GM21825 (cell line): ENCODE measurements at regions not wholly inside any gene's neighbourhood (a gene's known extent, or its start where the extent isn't known, plus 50 kb on each side); places are given as distances from the start of the nearest gene placed in this dataset.
"Not testable (repeated sequence)": the region's sequence is repeated elsewhere in the genome, so short reads cannot be mapped to it uniquely, and the experiment has no call there.

Experiments used
- ATAC-seq: cut with Tn5 transposase; IDR thresholded peaks from one replicate; pipeline ENCODE4 v1.9.1; 2021; ENCODE audit warnings: mild to moderate bottlenecking, moderate library complexity; ENCODE audit not compliant: unreplicated experiment

- no peak for ATAC-seq
These were observed 162.8 kb upstream of the SVIL start for GRCh38 chr10:29797616-29798015.

- no peak for ATAC-seq
These were observed 161.1 kb upstream of the SVIL start for GRCh38 chr10:29795850-29796249.

- ATAC-seq: no peak
These were observed 160.2 kb upstream of the SVIL start for GRCh38 chr10:29794776-29795611.

- ATAC-seq: no peak
These were observed 157.0 kb upstream of the SVIL start for GRCh38 chr10:29791773-29792172.

GRCh38 chr10:29790207-29790606 is 155.4 kb upstream of the SVIL start:
- no peak for ATAC-seq

- no peak for ATAC-seq
These were observed 153.3 kb upstream of the SVIL start for GRCh38 chr10:29788113-29788512.

GRCh38 chr10:29785701-29786100 is 150.9 kb upstream of the SVIL start:
- no peak for ATAC-seq

- no peak for ATAC-seq
These were observed 149.5 kb upstream of the SVIL start for GRCh38 chr10:29784175-29784773.

GRCh38 chr10:29783201-29783947 is 148.6 kb upstream of the SVIL start:
- ATAC-seq: no peak

GRCh38 chr10:29780639-29781038 is 145.9 kb upstream of the SVIL start:
- ATAC-seq: no peak

- no peak for ATAC-seq
These were observed 145.3 kb upstream of the SVIL start for GRCh38 chr10:29780096-29780495.

- no peak for ATAC-seq
These were observed 141.5 kb upstream of the SVIL start for GRCh38 chr10:29776246-29776645.

GRCh38 chr10:29774475-29774874 is 139.7 kb upstream of the SVIL start:
- no peak for ATAC-seq

GRCh38 chr10:29773675-29774091 is 138.9 kb upstream of the SVIL start:
- ATAC-seq: no peak

- ATAC-seq: no peak
These were observed 137.6 kb upstream of the SVIL start for GRCh38 chr10:29772403-29772802.

- ATAC-seq: no peak
These were observed 136.6 kb upstream of the SVIL start for GRCh38 chr10:29771376-29771775.

GRCh38 chr10:29769277-29769676 is 134.5 kb upstream of the SVIL start:
- ATAC-seq: not testable (repeated sequence)

- ATAC-seq: no peak
These were observed 133.2 kb upstream of the SVIL start for GRCh38 chr10:29767968-29768367.

- ATAC-seq: no peak
These were observed 132.0 kb upstream of the SVIL start for GRCh38 chr10:29766753-29767152.

GRCh38 chr10:29765330-29765729 is 130.6 kb upstream of the SVIL start:
- ATAC-seq: no peak

GRCh38 chr10:29763396-29763795 is 128.6 kb upstream of the SVIL start:
- ATAC-seq: no peak

GRCh38 chr10:29761916-29762315 is 127.1 kb upstream of the SVIL start:
- no peak for ATAC-seq
